ENCODE measurements at regions not wholly inside any gene's neighbourhood (a gene's known extent, or its start where the extent isn't known, plus 50 kb on each side); places are given as distances from the start of the nearest gene placed in this dataset.

- no peak for ATAC-seq
- TF ChIP-seq ESRRG (CRISPR knock-in tag; IDR thresholded peaks at IDR 0.05), result no peak
- no peak for TF ChIP-seq TCF4 (CRISPR knock-in tag; IDR thresholded peaks at IDR 0.05; ENCODE audit: borderline replicate concordance)
- TF ChIP-seq PATZ1 (CRISPR knock-in tag; IDR thresholded peaks at IDR 0.05; ENCODE audit: borderline replicate concordance), result no peak
- no peak for TF ChIP-seq GLIS3 (CRISPR knock-in tag; IDR thresholded peaks at IDR 0.05)
- no peak for TF ChIP-seq ZNF565 (CRISPR knock-in tag; conservative IDR thresholded peaks at IDR 0.05; ENCODE audit: low read depth)
- TF ChIP-seq TSHZ2 (CRISPR knock-in tag; IDR thresholded peaks at IDR 0.05), result no peak
- TF ChIP-seq RARB (CRISPR knock-in tag; IDR thresholded peaks at IDR 0.05), result no peak
- no peak for TF ChIP-seq ZNF70 (CRISPR knock-in tag; IDR thresholded peaks at IDR 0.05)
- TF ChIP-seq ZNF8 (CRISPR knock-in tag; IDR thresholded peaks at IDR 0.05), result no peak
- TF ChIP-seq PPARA (CRISPR knock-in tag; IDR thresholded peaks at IDR 0.05; ENCODE audit: borderline replicate concordance), result no peak
- TF ChIP-seq TOX (CRISPR knock-in tag; IDR thresholded peaks at IDR 0.05; ENCODE audit: borderline replicate concordance), result no peak
- TF ChIP-seq ZC3H10 (CRISPR knock-in tag; IDR thresholded peaks at IDR 0.05), result no peak
Measured at GRCh38 chr20:11792568-11792953, 125.1 kb upstream of the BTBD3 start.

GRCh38 chr20:11794525-11794924 lies 123.2 kb upstream of the BTBD3 start:
- ATAC-seq, result no peak
- TF ChIP-seq ZNF70 (CRISPR knock-in tag; IDR thresholded peaks at IDR 0.05) (no peak), PATZ1 (CRISPR knock-in tag; IDR thresholded peaks at IDR 0.05; ENCODE audit: borderline replicate concordance) (no peak), POU6F1 (CRISPR knock-in tag; IDR thresholded peaks at IDR 0.05; ENCODE audit: borderline replicate concordance, low read depth) (no peak), ZNF565 (CRISPR knock-in tag; conservative IDR thresholded peaks at IDR 0.05; ENCODE audit: low read depth) (no peak), ISL1 (CRISPR knock-in tag; IDR thresholded peaks at IDR 0.05) (no peak), ZFP3 (CRISPR knock-in tag; IDR thresholded peaks at IDR 0.05) (no peak), PPARA (CRISPR knock-in tag; IDR thresholded peaks at IDR 0.05; ENCODE audit: borderline replicate concordance) (no peak), BACH2 (CRISPR knock-in tag; IDR thresholded peaks at IDR 0.05; ENCODE audit: borderline replicate concordance) (no peak)

- ATAC-seq, result no peak
- TF ChIP-seq CSRNP3 (CRISPR knock-in tag; IDR thresholded peaks at IDR 0.05) (no peak), OSR1 (CRISPR knock-in tag; IDR thresholded peaks at IDR 0.05) (no peak), CREB5 (CRISPR knock-in tag; IDR thresholded peaks at IDR 0.05; ENCODE audit: low read depth) (no peak), ISL1 (CRISPR knock-in tag; IDR thresholded peaks at IDR 0.05) (no peak), ZFP3 (CRISPR knock-in tag; IDR thresholded peaks at IDR 0.05) (no peak), PPARA (CRISPR knock-in tag; IDR thresholded peaks at IDR 0.05; ENCODE audit: borderline replicate concordance) (no peak), BACH2 (CRISPR knock-in tag; IDR thresholded peaks at IDR 0.05; ENCODE audit: borderline replicate concordance) (no peak), PATZ1 (CRISPR knock-in tag; IDR thresholded peaks at IDR 0.05; ENCODE audit: borderline replicate concordance) (no peak), GLIS3 (CRISPR knock-in tag; IDR thresholded peaks at IDR 0.05) (no peak), TCF4 (CRISPR knock-in tag; IDR thresholded peaks at IDR 0.05; ENCODE audit: borderline replicate concordance) (no peak), ARNTL (CRISPR knock-in tag; IDR thresholded peaks at IDR 0.05; ENCODE audit: borderline replicate concordance, low read depth) (no peak), RARB (CRISPR knock-in tag; IDR thresholded peaks at IDR 0.05) (no peak), ZC3H10 (CRISPR knock-in tag; IDR thresholded peaks at IDR 0.05) (no peak), ZNF565 (CRISPR knock-in tag; conservative IDR thresholded peaks at IDR 0.05; ENCODE audit: low read depth) (no peak), ESRRG (CRISPR knock-in tag; IDR thresholded peaks at IDR 0.05) (no peak), TOX (CRISPR knock-in tag; IDR thresholded peaks at IDR 0.05; ENCODE audit: borderline replicate concordance) (no peak)
Measured at GRCh38 chr20:11795071-11795615, 122.5 kb upstream of the BTBD3 start.
